Transverse colon (tissue), 4 donors: ENCODE measurements at regions not wholly inside any gene's neighbourhood (a gene's known extent, or its start where the extent isn't known, plus 50 kb on each side); places are given as distances from the start of the nearest gene placed in this dataset.

Experiments used
- DNase-seq: peaks from one replicate; pipeline ENCODE4 v3.0.0-alpha.2; 2019
- H3K27ac ChIP-seq, 4 donors: fragments of 200-600 bp; sonication (generic); 2 replicates each; pipeline ENCODE4 v1.5.1; 2016 to 2018; ENCODE audit warnings: inconsistent platforms in 4 of 4
- H3K27me3 ChIP-seq: fragments of 200-600 bp; sonication (generic); 2 replicates; pipeline ENCODE4 v1.5.1; 2017; ENCODE audit warnings: inconsistent platforms
- H3K36me3 ChIP-seq, 4 donors: fragments of 200-600 bp; sonication (generic); 2 replicates each; pipeline ENCODE4 v1.5.1; 2017 to 2019; ENCODE audit warnings: inconsistent platforms in 4 of 4
- H3K4me1 ChIP-seq, 4 donors: fragments of 200-600 bp; sonication (generic); 2 replicates each; pipeline ENCODE4 v1.5.1; 2017 to 2020; ENCODE audit warnings: inconsistent platforms in 4 of 4
- H3K4me3 ChIP-seq, 4 donors: fragments of 200-600 bp; sonication (generic); 1 replicate in 1 of 4; 2 replicates in 3 of 4; pipeline versions ENCODE4 v1.5.1 to v1.6.1; 2017 to 2019; ENCODE audit warnings: inconsistent platforms in 4 of 4
- H3K9me3 ChIP-seq, 2 donors: fragments of 200-600 bp; sonication (generic); 2 replicates each; pipeline ENCODE4 v1.5.1; 2017 to 2019; ENCODE audit warnings: inconsistent platforms in 2 of 2
- CTCF ChIP-seq, 5 experiments: fragments of 200-600 bp in 3 of 5; fragments of 450-650 bp in 2 of 5; sonication (generic) in 3 of 5; IDR thresholded peaks; 1 replicate in 2 of 5; 2 replicates in 3 of 5; pipeline ENCODE4 v1.5.1; 2016 to 2017; ENCODE audit warnings: antibody characterized with exemption in 5 of 5, inconsistent platforms in 3 of 5, mild to moderate bottlenecking in 2 of 5, moderate library complexity in 1 of 5
- EP300 ChIP-seq: sonication (generic); formaldehyde crosslinking; IDR thresholded peaks from one replicate; pipeline ENCODE4 v1.6.1; 2017; ENCODE audit warnings: antibody characterized with exemption, low read depth
- POLR2A ChIP-seq: fragments of 450-650 bp; IDR thresholded peaks from one replicate; pipeline ENCODE4 v1.6.1; 2016; ENCODE audit warnings: antibody characterized with exemption, mild to moderate bottlenecking, moderate library complexity
- POLR2AphosphoS5 ChIP-seq, 3 donors: sonication (generic); formaldehyde crosslinking; IDR thresholded peaks; one replicate each; pipeline ENCODE4 v1.6.1; 2016; ENCODE audit warnings: antibody characterized with exemption in 3 of 3
- WGBS, 2 donors: methylation state at CpG; one replicate each; pipeline ENCODE4 v1.1.5; 2018; ENCODE audit warnings: low coverage in 1 of 2; 5-methylcytosine and 5-hydroxymethylcytosine counted together
- in situ Hi-C, 4 donors: fragments of 200-750 bp; cut with MboI; loops; one replicate each; pipeline versions ENCODE4 v1.15.0 to v1.15.1; 2017; ENCODE audit warnings: low sequenced_read_pairs in 3 of 4, low pct_ligation_motif_present in 1 of 4, low pct_unique_long_range_greater_than_20kb in 1 of 4
- intact Hi-C: fragments of 100-400 bp; cut with DNase I; formaldehyde crosslinking; loops from one replicate; pipeline ENCODE4 v1.15.1; 2023; ENCODE audit warnings: low total_unique reads

- no peaks in the 10 kb centered on the region for H3K27me3 ChIP-seq
- no peak for TF ChIP-seq POLR2A
- H3K27ac ChIP-seq: no peak overlapping the region
- no peaks in the 10 kb centered on the region for H3K36me3 ChIP-seq
- H3K9me3 ChIP-seq: no peaks in the 10 kb centered on the region
- no peak overlapping the region for H3K4me3 ChIP-seq
- H3K4me1 ChIP-seq: no peaks in the 10 kb centered on the region
- intact Hi-C loops: no loop called here
- in situ Hi-C loops: no loop called here
- 92 to 98% methylated on average over 2 of the region's 2 CpGs for WGBS, 2 donors
- no peak for DNase-seq
These were observed 1215.0 kb upstream of the TENM4 start for GRCh38 chr11:80655834-80656233.

GRCh38 chr11:80650966-80651365 lies 1210.1 kb upstream of the TENM4 start:
- intact Hi-C loops (no loop called here), in situ Hi-C loops (no loop called here)
- no peak for TF ChIP-seq POLR2AphosphoS5 (IDR thresholded peaks at IDR 0.05)
- no peak for TF ChIP-seq POLR2A
- no peak for TF ChIP-seq EP300
- WGBS, 2 donors: 76 to 81% methylated on average over 2 of the region's 2 CpGs
- H3K9me3 ChIP-seq: no peaks in the 10 kb centered on the region
- no peak for DNase-seq
- no peaks in the 10 kb centered on the region for H3K36me3 ChIP-seq
- no peaks in the 10 kb centered on the region for H3K4me1 ChIP-seq
- H3K4me3 ChIP-seq: no peak overlapping the region
- no peak overlapping the region for H3K27ac ChIP-seq
- H3K27me3 ChIP-seq: no peaks in the 10 kb centered on the region

GRCh38 chr11:80649186-80649585 lies 1208.4 kb upstream of the TENM4 start:
- Histone ChIP-seq H3K27ac (no peak overlapping the region), H3K9me3 (no peaks in the 10 kb centered on the region), H3K36me3 (no peaks in the 10 kb centered on the region), H3K4me3 (no peak overlapping the region), H3K27me3 (no peaks in the 10 kb centered on the region), H3K4me1 (no peaks in the 10 kb centered on the region)
- no peak for TF ChIP-seq EP300
- TF ChIP-seq POLR2AphosphoS5 (IDR thresholded peaks at IDR 0.05): no peak
- TF ChIP-seq CTCF (IDR thresholded peaks at IDR 0.05): no peak
- TF ChIP-seq POLR2A: no peak
- intact Hi-C loops (no loop called here), in situ Hi-C loops (no loop called here)
- DNase-seq: no peak
- 90 to 100% methylated on average over 2 to 5 of the region's 5 CpGs for WGBS, 2 donors

- H3K27me3 ChIP-seq: no peaks in the 10 kb centered on the region
- H3K36me3 ChIP-seq: no peaks in the 10 kb centered on the region
- no peaks in the 10 kb centered on the region for H3K9me3 ChIP-seq
- intact Hi-C loops: no loop called here
- H3K27ac ChIP-seq: no peak overlapping the region
- no peaks in the 10 kb centered on the region for H3K4me1 ChIP-seq
- DNase-seq: no peak
- in situ Hi-C loops: no loop called here
- 83 to 91% methylated on average over 2 to 3 of the region's 3 CpGs for WGBS, 2 donors
- H3K4me3 ChIP-seq: no peak overlapping the region
- no peak for TF ChIP-seq EP300
- no peak for TF ChIP-seq CTCF (IDR thresholded peaks at IDR 0.05)
- no peak for TF ChIP-seq POLR2AphosphoS5 (IDR thresholded peaks at IDR 0.05)
- TF ChIP-seq POLR2A: no peak
These were observed 1197.5 kb upstream of the TENM4 start for GRCh38 chr11:80638296-80638695.

GRCh38 chr11:80637571-80637970 lies 1196.7 kb upstream of the TENM4 start:
- WGBS, 2 donors: 71 to 85% methylated on average over 2 of the region's 2 CpGs
- intact Hi-C loops: no loop called here

More at GRCh38 chr11:80637571-80637970, 1196.7 kb upstream of the TENM4 start:
- H3K27me3 ChIP-seq: no peaks in the 10 kb centered on the region
- no peak overlapping the region for H3K4me3 ChIP-seq
- no peaks in the 10 kb centered on the region for H3K4me1 ChIP-seq
- H3K9me3 ChIP-seq: no peaks in the 10 kb centered on the region
- no peak overlapping the region for H3K27ac ChIP-seq
- in situ Hi-C loops: no loop called here
- DNase-seq: no peak
- no peaks in the 10 kb centered on the region for H3K36me3 ChIP-seq
- no peak for TF ChIP-seq POLR2AphosphoS5 (IDR thresholded peaks at IDR 0.05)
- TF ChIP-seq POLR2A: no peak
- TF ChIP-seq EP300: no peak
- TF ChIP-seq CTCF (IDR thresholded peaks at IDR 0.05): no peak
